GM23338 (cell line): ENCODE measurements at regions not wholly inside any gene's neighbourhood (a gene's known extent, or its start where the extent isn't known, plus 50 kb on each side); places are given as distances from the start of the nearest gene placed in this dataset.

ENCODE experiments used
- ATAC-seq: fragments of 200-7000 bp; cut with Tn5 transposase; 3 replicates; pipeline ENCODE4 v1.9.1; 2020
- DNase-seq: peaks from one replicate; pipeline ENCODE4 v3.0.0-alpha.2; 2015; ENCODE audit warnings: low spot score
- H2AFZ ChIP-seq: fragments of 200-600 bp; sonication (generic); 2 replicates; pipeline ENCODE4 v1.8.0; 2016; ENCODE audit warnings: antibody characterized with exemption, mild to moderate bottlenecking, moderate library complexity
- H3F3A ChIP-seq: fragments of 200-600 bp; sonication (generic); replicated peaks from 2 replicates; pipeline ENCODE4 v1.8.0; 2017; ENCODE audit warnings: antibody characterized with exemption, mixed run types, low read depth
- H3K27ac ChIP-seq: fragments of 200-600 bp; sonication (generic); 2 replicates; pipeline ENCODE4 v1.6.1; 2016; ENCODE audit warnings: low read depth
- H3K27me3 ChIP-seq: fragments of 200-600 bp; sonication (generic); 2 replicates; pipeline ENCODE4 v1.8.0; 2016; ENCODE audit warnings: mild to moderate bottlenecking, mixed run types, moderate library complexity; ENCODE audit not compliant: insufficient read depth
- H3K36me3 ChIP-seq: fragments of 200-600 bp; sonication (generic); 2 replicates; pipeline ENCODE4 v1.8.0; 2016; ENCODE audit warnings: mild to moderate bottlenecking; ENCODE audit not compliant: insufficient read depth
- H3K4me1 ChIP-seq: fragments of 200-600 bp; sonication (generic); 2 replicates; pipeline ENCODE4 v1.8.0; 2016; ENCODE audit warnings: mild to moderate bottlenecking, moderate library complexity; ENCODE audit not compliant: insufficient read depth
- H3K4me2 ChIP-seq: fragments of 200-600 bp; sonication (generic); 2 replicates; pipeline ENCODE4 v1.7.1; 2017; ENCODE audit warnings: mixed run types
- H3K4me3 ChIP-seq: fragments of 200-600 bp; sonication (generic); 2 replicates; pipeline ENCODE4 v1.6.1; 2016; ENCODE audit warnings: mixed run types
- H3K79me2 ChIP-seq: fragments of 200-600 bp; sonication (generic); replicated peaks from 2 replicates; pipeline ENCODE4 v1.8.0; 2017; ENCODE audit warnings: mild to moderate bottlenecking; ENCODE audit not compliant: insufficient read depth
- H3K9me2 ChIP-seq: fragments of 200-600 bp; sonication (generic); 2 replicates; pipeline ENCODE4 v1.8.0; 2017; ENCODE audit not compliant: insufficient read depth
- H4K20me1 ChIP-seq: fragments of 200-600 bp; sonication (generic); replicated peaks from 2 replicates; pipeline ENCODE4 v1.8.0; 2017; ENCODE audit warnings: mild to moderate bottlenecking; ENCODE audit not compliant: insufficient read depth
- H3K27ac Mint-ChIP-seq: 2 replicates; pipeline ENCODE4 v1.8.0; 2020; ENCODE audit warnings: inconsistent platforms, mild to moderate bottlenecking, moderate library complexity, mixed read lengths
- H3K27me3 Mint-ChIP-seq: 3 replicates; pipeline ENCODE4 v1.8.0; 2022; ENCODE audit warnings: low read depth, mild to moderate bottlenecking, moderate library complexity, mixed read lengths, inconsistent platforms; ENCODE audit not compliant: insufficient read depth, poor library complexity
- H3K36me3 Mint-ChIP-seq: 3 replicates; pipeline ENCODE4 v1.8.0; 2021; ENCODE audit warnings: low read depth, mild to moderate bottlenecking, inconsistent platforms, moderate library complexity, mixed read lengths
- H3K4me1 Mint-ChIP-seq: 3 replicates; pipeline ENCODE4 v1.8.0; 2020; ENCODE audit warnings: mild to moderate bottlenecking, inconsistent platforms, mixed read lengths
- H3K4me3 Mint-ChIP-seq: 3 replicates; pipeline ENCODE4 v1.8.0; 2021; ENCODE audit warnings: moderate library complexity, mild to moderate bottlenecking, inconsistent platforms, mixed read lengths
- H3K9me3 Mint-ChIP-seq: 3 replicates; pipeline ENCODE4 v1.8.0; 2020; ENCODE audit warnings: moderate library complexity, mild to moderate bottlenecking, inconsistent platforms, mixed read lengths
- CREB1 ChIP-seq: fragments of 250-450 bp; sonication (Bioruptor Pico); IDR thresholded peaks from 2 replicates; pipeline ENCODE4 v1.5.0; 2020; ENCODE audit warnings: low read depth, mild to moderate bottlenecking, moderate library complexity
- EZH2 ChIP-seq: fragments of 200-600 bp; sonication (generic); IDR thresholded peaks from one replicate; pipeline ENCODE4 v1.8.0; 2017; ENCODE audit warnings: antibody characterized with exemption, mild to moderate bottlenecking, low read depth; ENCODE audit not compliant: unreplicated experiment
- EZH2phosphoT487 ChIP-seq: fragments of 200-600 bp; sonication (generic); IDR thresholded peaks from one replicate; pipeline ENCODE4 v1.8.1; 2018; ENCODE audit warnings: antibody characterized with exemption; ENCODE audit not compliant: unreplicated experiment
- JUNB ChIP-seq: IDR thresholded peaks from one replicate; pipeline ENCODE4 v1.6.1; 2016; ENCODE audit warnings: antibody characterized with exemption; ENCODE audit not compliant: unreplicated experiment
- NANOG ChIP-seq: IDR thresholded peaks from 2 replicates; pipeline ENCODE4 v1.6.1; 2016; ENCODE audit warnings: antibody characterized with exemption, borderline replicate concordance
- POLR2AphosphoS5 ChIP-seq: IDR thresholded peaks from 2 replicates; pipeline ENCODE4 v1.6.1; 2016; ENCODE audit warnings: antibody characterized with exemption, low read depth
- STAT1 ChIP-seq: IDR thresholded peaks from one replicate; pipeline ENCODE4 v1.6.1; 2016; ENCODE audit warnings: antibody characterized with exemption; ENCODE audit not compliant: unreplicated experiment
- ZNF114 ChIP-seq: fragments of 250-450 bp; sonication (Bioruptor Pico); IDR thresholded peaks from 2 replicates; pipeline ENCODE4 v1.5.0; 2020; ENCODE audit warnings: mild to moderate bottlenecking, moderate library complexity
- ZNF331 ChIP-seq: fragments of 250-450 bp; sonication (Bioruptor Pico); IDR thresholded peaks from 2 replicates; pipeline ENCODE4 v1.5.0; 2020; ENCODE audit warnings: low read depth, mild to moderate bottlenecking, moderate library complexity
- TF ChIP-seq, protein P1 (sequence below): IDR thresholded peaks from one replicate; pipeline ENCODE4 v1.6.1; 2018; ENCODE audit warnings: antibody characterized with exemption; ENCODE audit not compliant: unreplicated experiment
- TF ChIP-seq, protein P2 (sequence below): IDR thresholded peaks from 2 replicates; pipeline ENCODE4 v1.6.1; 2016; ENCODE audit warnings: antibody characterized with exemption
- TF ChIP-seq, protein P3 (sequence below), 2 experiments: fragments of 200-600 bp in 1 of 2; sonication (generic) in 1 of 2; conservative IDR thresholded peaks; 2 replicates each; pipeline versions ENCODE4 v1.5.1 to v1.6.1; 2016 to 2017; ENCODE audit warnings: antibody characterized with exemption in 2 of 2, low read depth in 2 of 2, mild to moderate bottlenecking in 2 of 2, moderate library complexity in 1 of 2
- TF ChIP-seq, protein P4 (sequence below): fragments of 250-450 bp; sonication (Bioruptor Pico); IDR thresholded peaks from 2 replicates; pipeline ENCODE4 v1.5.0; 2020; ENCODE audit warnings: mild to moderate bottlenecking, moderate library complexity

DNA sequence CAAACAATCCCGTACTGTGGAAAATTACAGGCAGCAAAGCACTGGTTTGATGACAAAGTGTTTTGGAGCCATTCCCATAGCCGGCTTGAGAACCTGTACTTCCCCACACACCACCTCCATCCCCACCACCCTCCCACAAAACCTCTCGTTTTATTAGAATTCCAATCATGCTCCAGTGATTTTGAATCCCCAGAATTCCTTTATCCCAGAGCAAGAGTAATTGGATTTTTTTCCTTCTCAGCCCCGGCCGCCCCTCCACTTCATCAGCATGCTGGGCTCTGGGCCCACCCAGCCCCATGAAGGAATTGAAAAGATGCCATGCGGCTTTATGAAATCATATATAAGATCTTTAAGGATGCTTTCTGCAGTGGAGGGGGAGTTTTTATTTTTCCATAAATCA is 136.6 kb downstream of the OMA1 start:
- no peaks in the 10 kb centered on the region for H3K27me3 Mint-ChIP-seq
- ATAC-seq (no peak), DNase-seq (no peak)
- no peak overlapping the region for H3K4me3 Mint-ChIP-seq
- TF ChIP-seq EZH2: no peak
- TF ChIP-seq NANOG: no peak
- TF ChIP-seq ZNF114 (CRISPR knock-in tag): no peak
- no peak for TF ChIP-seq JUNB
- no peak for TF ChIP-seq CREB1 (CRISPR knock-in tag)
- TF ChIP-seq, protein P1, sequence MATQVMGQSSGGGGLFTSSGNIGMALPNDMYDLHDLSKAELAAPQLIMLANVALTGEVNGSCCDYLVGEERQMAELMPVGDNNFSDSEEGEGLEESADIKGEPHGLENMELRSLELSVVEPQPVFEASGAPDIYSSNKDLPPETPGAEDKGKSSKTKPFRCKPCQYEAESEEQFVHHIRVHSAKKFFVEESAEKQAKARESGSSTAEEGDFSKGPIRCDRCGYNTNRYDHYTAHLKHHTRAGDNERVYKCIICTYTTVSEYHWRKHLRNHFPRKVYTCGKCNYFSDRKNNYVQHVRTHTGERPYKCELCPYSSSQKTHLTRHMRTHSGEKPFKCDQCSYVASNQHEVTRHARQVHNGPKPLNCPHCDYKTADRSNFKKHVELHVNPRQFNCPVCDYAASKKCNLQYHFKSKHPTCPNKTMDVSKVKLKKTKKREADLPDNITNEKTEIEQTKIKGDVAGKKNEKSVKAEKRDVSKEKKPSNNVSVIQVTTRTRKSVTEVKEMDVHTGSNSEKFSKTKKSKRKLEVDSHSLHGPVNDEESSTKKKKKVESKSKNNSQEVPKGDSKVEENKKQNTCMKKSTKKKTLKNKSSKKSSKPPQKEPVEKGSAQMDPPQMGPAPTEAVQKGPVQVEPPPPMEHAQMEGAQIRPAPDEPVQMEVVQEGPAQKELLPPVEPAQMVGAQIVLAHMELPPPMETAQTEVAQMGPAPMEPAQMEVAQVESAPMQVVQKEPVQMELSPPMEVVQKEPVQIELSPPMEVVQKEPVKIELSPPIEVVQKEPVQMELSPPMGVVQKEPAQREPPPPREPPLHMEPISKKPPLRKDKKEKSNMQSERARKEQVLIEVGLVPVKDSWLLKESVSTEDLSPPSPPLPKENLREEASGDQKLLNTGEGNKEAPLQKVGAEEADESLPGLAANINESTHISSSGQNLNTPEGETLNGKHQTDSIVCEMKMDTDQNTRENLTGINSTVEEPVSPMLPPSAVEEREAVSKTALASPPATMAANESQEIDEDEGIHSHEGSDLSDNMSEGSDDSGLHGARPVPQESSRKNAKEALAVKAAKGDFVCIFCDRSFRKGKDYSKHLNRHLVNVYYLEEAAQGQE: no peak
- TF ChIP-seq, protein P2, sequence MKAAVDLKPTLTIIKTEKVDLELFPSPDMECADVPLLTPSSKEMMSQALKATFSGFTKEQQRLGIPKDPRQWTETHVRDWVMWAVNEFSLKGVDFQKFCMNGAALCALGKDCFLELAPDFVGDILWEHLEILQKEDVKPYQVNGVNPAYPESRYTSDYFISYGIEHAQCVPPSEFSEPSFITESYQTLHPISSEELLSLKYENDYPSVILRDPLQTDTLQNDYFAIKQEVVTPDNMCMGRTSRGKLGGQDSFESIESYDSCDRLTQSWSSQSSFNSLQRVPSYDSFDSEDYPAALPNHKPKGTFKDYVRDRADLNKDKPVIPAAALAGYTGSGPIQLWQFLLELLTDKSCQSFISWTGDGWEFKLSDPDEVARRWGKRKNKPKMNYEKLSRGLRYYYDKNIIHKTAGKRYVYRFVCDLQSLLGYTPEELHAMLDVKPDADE: no peak
- TF ChIP-seq, protein P3, sequence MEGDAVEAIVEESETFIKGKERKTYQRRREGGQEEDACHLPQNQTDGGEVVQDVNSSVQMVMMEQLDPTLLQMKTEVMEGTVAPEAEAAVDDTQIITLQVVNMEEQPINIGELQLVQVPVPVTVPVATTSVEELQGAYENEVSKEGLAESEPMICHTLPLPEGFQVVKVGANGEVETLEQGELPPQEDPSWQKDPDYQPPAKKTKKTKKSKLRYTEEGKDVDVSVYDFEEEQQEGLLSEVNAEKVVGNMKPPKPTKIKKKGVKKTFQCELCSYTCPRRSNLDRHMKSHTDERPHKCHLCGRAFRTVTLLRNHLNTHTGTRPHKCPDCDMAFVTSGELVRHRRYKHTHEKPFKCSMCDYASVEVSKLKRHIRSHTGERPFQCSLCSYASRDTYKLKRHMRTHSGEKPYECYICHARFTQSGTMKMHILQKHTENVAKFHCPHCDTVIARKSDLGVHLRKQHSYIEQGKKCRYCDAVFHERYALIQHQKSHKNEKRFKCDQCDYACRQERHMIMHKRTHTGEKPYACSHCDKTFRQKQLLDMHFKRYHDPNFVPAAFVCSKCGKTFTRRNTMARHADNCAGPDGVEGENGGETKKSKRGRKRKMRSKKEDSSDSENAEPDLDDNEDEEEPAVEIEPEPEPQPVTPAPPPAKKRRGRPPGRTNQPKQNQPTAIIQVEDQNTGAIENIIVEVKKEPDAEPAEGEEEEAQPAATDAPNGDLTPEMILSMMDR (conservative IDR thresholded peaks at IDR 0.05; ENCODE audit: low read depth in 2 of 2): no peak
- no peak for TF ChIP-seq EZH2phosphoT487
- TF ChIP-seq POLR2AphosphoS5: no peak
- no peak for TF ChIP-seq STAT1
- TF ChIP-seq ZNF331 (CRISPR knock-in tag): no peak
- TF ChIP-seq, protein P4, sequence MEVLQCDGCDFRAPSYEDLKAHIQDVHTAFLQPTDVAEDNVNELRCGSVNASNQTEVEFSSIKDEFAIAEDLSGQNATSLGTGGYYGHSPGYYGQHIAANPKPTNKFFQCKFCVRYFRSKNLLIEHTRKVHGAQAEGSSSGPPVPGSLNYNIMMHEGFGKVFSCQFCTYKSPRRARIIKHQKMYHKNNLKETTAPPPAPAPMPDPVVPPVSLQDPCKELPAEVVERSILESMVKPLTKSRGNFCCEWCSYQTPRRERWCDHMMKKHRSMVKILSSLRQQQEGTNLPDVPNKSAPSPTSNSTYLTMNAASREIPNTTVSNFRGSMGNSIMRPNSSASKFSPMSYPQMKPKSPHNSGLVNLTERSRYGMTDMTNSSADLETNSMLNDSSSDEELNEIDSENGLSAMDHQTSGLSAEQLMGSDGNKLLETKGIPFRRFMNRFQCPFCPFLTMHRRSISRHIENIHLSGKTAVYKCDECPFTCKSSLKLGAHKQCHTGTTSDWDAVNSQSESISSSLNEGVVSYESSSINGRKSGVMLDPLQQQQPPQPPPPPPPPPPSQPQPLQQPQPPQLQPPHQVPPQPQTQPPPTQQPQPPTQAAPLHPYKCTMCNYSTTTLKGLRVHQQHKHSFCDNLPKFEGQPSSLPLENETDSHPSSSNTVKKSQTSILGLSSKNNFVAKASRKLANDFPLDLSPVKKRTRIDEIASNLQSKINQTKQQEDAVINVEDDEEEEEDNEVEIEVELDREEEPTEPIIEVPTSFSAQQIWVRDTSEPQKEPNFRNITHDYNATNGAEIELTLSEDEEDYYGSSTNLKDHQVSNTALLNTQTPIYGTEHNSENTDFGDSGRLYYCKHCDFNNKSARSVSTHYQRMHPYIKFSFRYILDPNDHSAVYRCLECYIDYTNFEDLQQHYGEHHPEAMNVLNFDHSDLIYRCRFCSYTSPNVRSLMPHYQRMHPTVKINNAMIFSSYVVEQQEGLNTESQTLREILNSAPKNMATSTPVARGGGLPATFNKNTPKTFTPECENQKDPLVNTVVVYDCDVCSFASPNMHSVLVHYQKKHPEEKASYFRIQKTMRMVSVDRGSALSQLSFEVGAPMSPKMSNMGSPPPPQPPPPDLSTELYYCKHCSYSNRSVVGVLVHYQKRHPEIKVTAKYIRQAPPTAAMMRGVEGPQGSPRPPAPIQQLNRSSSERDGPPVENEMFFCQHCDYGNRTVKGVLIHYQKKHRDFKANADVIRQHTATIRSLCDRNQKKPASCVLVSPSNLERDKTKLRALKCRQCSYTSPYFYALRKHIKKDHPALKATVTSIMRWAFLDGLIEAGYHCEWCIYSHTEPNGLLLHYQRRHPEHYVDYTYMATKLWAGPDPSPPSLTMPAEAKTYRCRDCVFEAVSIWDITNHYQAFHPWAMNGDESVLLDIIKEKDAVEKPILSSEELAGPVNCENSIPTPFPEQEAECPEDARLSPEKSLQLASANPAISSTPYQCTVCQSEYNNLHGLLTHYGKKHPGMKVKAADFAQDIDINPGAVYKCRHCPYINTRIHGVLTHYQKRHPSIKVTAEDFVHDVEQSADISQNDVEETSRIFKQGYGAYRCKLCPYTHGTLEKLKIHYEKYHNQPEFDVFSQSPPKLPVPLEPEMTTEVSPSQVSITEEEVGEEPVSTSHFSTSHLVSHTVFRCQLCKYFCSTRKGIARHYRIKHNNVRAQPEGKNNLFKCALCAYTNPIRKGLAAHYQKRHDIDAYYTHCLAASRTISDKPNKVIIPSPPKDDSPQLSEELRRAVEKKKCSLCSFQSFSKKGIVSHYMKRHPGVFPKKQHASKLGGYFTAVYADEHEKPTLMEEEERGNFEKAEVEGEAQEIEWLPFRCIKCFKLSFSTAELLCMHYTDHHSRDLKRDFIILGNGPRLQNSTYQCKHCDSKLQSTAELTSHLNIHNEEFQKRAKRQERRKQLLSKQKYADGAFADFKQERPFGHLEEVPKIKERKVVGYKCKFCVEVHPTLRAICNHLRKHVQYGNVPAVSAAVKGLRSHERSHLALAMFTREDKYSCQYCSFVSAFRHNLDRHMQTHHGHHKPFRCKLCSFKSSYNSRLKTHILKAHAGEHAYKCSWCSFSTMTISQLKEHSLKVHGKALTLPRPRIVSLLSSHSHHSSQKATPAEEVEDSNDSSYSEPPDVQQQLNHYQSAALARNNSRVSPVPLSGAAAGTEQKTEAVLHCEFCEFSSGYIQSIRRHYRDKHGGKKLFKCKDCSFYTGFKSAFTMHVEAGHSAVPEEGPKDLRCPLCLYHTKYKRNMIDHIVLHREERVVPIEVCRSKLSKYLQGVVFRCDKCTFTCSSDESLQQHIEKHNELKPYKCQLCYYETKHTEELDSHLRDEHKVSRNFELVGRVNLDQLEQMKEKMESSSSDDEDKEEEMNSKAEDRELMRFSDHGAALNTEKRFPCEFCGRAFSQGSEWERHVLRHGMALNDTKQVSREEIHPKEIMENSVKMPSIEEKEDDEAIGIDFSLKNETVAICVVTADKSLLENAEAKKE (CRISPR knock-in tag): no peak
- H3K9me3 Mint-ChIP-seq: no peaks in the 10 kb centered on the region
- H3F3A ChIP-seq: no peaks in the 10 kb centered on the region
- no peaks in the 10 kb centered on the region for H4K20me1 ChIP-seq
- H2AFZ ChIP-seq: peak overlapping the region; percentile 93; the same call in 1 of the 2 replicates
- H3K79me2 ChIP-seq: no peaks in the 10 kb centered on the region
- no peak overlapping the region for H3K27ac Mint-ChIP-seq
- H3K4me3 ChIP-seq: no peak overlapping the region
- no peaks in the 10 kb centered on the region for H3K27me3 ChIP-seq
- no peak overlapping the region for H3K27ac ChIP-seq
- no peaks in the 10 kb centered on the region for H3K4me1 Mint-ChIP-seq
- H3K36me3 Mint-ChIP-seq: no peaks in the 10 kb centered on the region
- peaks cover 4% of the 10 kb centered on the region; the same call in 1 of the 2 replicates for H3K4me1 ChIP-seq
- H3K36me3 ChIP-seq: no peaks in the 10 kb centered on the region
- no peaks in the 10 kb centered on the region for H3K9me2 ChIP-seq
- H3K4me2 ChIP-seq: no peak overlapping the region
